ENCODE measurements at regions not wholly inside any gene's neighbourhood (a gene's known extent, or its start where the extent isn't known, plus 50 kb on each side); places are given as distances from the start of the nearest gene placed in this dataset.

GRCh38 chr2:64825831-64826491 lies 163.2 kb upstream of the SLC1A4 start:
- TF ChIP-seq, protein P1, sequence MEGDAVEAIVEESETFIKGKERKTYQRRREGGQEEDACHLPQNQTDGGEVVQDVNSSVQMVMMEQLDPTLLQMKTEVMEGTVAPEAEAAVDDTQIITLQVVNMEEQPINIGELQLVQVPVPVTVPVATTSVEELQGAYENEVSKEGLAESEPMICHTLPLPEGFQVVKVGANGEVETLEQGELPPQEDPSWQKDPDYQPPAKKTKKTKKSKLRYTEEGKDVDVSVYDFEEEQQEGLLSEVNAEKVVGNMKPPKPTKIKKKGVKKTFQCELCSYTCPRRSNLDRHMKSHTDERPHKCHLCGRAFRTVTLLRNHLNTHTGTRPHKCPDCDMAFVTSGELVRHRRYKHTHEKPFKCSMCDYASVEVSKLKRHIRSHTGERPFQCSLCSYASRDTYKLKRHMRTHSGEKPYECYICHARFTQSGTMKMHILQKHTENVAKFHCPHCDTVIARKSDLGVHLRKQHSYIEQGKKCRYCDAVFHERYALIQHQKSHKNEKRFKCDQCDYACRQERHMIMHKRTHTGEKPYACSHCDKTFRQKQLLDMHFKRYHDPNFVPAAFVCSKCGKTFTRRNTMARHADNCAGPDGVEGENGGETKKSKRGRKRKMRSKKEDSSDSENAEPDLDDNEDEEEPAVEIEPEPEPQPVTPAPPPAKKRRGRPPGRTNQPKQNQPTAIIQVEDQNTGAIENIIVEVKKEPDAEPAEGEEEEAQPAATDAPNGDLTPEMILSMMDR (IDR thresholded peaks at IDR 0.05), result no peak
- TF ChIP-seq POLR2AphosphoS5 (IDR thresholded peaks at IDR 0.05), result no peak
- no peak for TF ChIP-seq POLR2A (IDR thresholded peaks at IDR 0.05)
